Thoracic aorta (tissue), 2 donors: ENCODE measurements at regions not wholly inside any gene's neighbourhood (a gene's known extent, or its start where the extent isn't known, plus 50 kb on each side); places are given as distances from the start of the nearest gene placed in this dataset.

Experiments used
- ATAC-seq: fragments of 150-250 bp; one replicate; pipeline ENCODE4 v1.8.0; 2017; ENCODE audit warnings: low read depth; ENCODE audit not compliant: insufficient number of reproducible peaks, low FRiP score
- DNase-seq: peaks from one replicate; pipeline ENCODE4 v3.0.0-alpha.2; 2020; ENCODE audit warnings: low spot score
- H3K27ac ChIP-seq, 2 donors: fragments of 200-600 bp; sonication (generic); 1 replicate in 1 of 2; 2 replicates in 1 of 2; pipeline ENCODE4 v1.5.1; 2016; ENCODE audit warnings: mild to moderate bottlenecking in 2 of 2, moderate library complexity in 2 of 2
- H3K27me3 ChIP-seq: fragments of 200-600 bp; sonication (generic); replicated peaks from 2 replicates; pipeline ENCODE4 v1.6.0; 2016; ENCODE audit warnings: mild to moderate bottlenecking; ENCODE audit not compliant: insufficient read depth
- H3K36me3 ChIP-seq: fragments of 200-600 bp; sonication (generic); one replicate; pipeline ENCODE4 v1.5.1; 2016
- H3K4me1 ChIP-seq, 2 donors: fragments of 200-600 bp; sonication (generic); 1 replicate in 1 of 2; 2 replicates in 1 of 2; pipeline versions ENCODE4 v1.5.1 to v1.6.0; 2016; ENCODE audit warnings: low read depth in 2 of 2, mild to moderate bottlenecking in 1 of 2; ENCODE audit not compliant: control insufficient read depth in 1 of 2
- H3K4me3 ChIP-seq: fragments of 200-600 bp; sonication (generic); 2 replicates; pipeline ENCODE4 v1.5.1; 2016; ENCODE audit warnings: mild to moderate bottlenecking
- H3K9me3 ChIP-seq: fragments of 200-600 bp; sonication (generic); 2 replicates; pipeline ENCODE4 v1.5.1; 2016
- CTCF ChIP-seq: fragments of 200-600 bp; sonication (generic); IDR thresholded peaks from one replicate; pipeline ENCODE4 v1.5.1; 2019; ENCODE audit warnings: antibody characterized with exemption

- Histone ChIP-seq H3K27me3 (no peaks in the 10 kb centered on the region), H3K27ac (no peak overlapping the region), H3K4me3 (no peak overlapping the region), H3K4me1 (peaks cover 0 to 21% of the 10 kb centered on the region in 2 donors), H3K36me3 (no peaks in the 10 kb centered on the region), H3K9me3 (no peaks in the 10 kb centered on the region)
- ATAC-seq (no peak), DNase-seq (no peak)
- no peak for TF ChIP-seq CTCF
Observed at GRCh38 chr10:86597306-86597705, 57.0 kb upstream of the OPN4 start.

DNA sequence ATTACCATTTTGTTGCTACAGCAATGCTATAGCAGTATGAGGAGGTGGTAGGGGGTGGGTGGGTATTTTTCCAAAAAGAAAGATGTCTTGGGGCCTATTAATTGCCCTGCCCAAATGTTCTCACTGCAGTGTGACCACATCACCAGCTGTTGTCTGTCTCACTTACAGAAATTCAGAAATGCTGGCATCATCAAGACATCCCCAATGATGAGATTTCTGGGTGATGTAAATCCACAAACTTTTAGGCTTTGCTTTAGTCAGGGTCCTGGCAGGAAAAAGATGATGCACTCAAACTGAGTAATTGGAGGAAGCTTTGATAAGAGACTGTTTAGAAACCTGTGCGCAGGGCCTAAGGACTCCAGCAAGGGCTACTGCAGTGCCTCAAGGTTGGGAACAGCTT is 56.2 kb upstream of the OPN4 start:
- Histone ChIP-seq H3K4me1 (peaks cover 0 to 21% of the 10 kb centered on the region in 2 donors), H3K4me3 (no peak overlapping the region), H3K27me3 (no peaks in the 10 kb centered on the region), H3K9me3 (no peaks in the 10 kb centered on the region), H3K27ac (no peak overlapping the region), H3K36me3 (no peaks in the 10 kb centered on the region)
- no peak for ATAC-seq
- DNase-seq: no peak
- no peak for TF ChIP-seq CTCF

DNA sequence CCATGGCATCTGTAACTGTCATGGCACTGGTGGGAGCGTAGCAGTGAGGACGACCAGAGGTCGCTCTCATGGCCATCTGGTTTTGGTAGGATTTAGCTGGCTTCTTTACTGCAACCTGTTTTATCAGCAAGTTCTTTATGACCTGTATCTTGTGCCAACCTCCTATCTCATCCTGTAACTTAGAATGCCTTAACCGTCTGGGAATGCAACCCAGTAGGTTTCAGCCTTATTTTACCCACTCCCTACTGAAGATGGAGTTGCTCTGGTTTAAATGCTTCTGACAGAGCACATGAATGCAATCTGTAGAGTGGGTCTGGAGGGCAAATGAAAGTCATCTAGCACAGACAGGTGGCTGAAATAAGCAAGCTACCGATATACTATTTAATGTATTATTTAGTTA is 55.3 kb upstream of the OPN4 start:
- TF ChIP-seq CTCF: no peak
- Histone ChIP-seq H3K4me1 (peaks cover 0 to 21% of the 10 kb centered on the region in 2 donors), H3K27ac (no peak overlapping the region), H3K36me3 (no peaks in the 10 kb centered on the region), H3K4me3 (no peak overlapping the region), H3K9me3 (no peaks in the 10 kb centered on the region), H3K27me3 (no peaks in the 10 kb centered on the region)
- ATAC-seq: no peak
- no peak for DNase-seq

- no peaks in the 10 kb centered on the region for H3K36me3 ChIP-seq
- no peaks in the 10 kb centered on the region for H3K27me3 ChIP-seq
- no peak overlapping the region for H3K27ac ChIP-seq
- no peaks in the 10 kb centered on the region for H3K9me3 ChIP-seq
- peaks cover 0 to 21% of the 10 kb centered on the region in 2 donors for H3K4me1 ChIP-seq
- no peak for TF ChIP-seq CTCF
- no peak for DNase-seq
- ATAC-seq: no peak
- no peak overlapping the region for H3K4me3 ChIP-seq
Observed at GRCh38 chr10:86599729-86600128, 54.6 kb upstream of the OPN4 start.

DNA sequence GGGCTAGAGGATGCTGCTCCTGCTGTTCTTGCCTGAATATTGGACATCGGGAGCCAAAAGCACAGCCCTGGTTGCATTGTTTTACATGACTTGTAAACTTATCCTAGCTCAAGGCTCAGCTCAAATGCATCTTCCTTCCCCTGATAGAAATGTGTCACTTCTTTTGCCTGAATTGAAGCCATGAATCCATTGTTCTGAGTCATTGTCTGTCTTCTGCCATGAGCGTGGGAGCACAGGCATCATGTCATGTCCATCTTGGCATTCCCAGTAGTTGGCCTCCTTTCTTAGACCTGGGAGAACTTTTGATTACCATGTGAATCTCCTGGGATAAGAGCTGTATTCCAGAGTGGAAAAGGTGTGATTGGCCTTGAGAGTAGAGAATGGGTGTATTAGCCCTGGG is 54.1 kb upstream of the OPN4 start:
- no peak overlapping the region for H3K27ac ChIP-seq
- DNase-seq: no peak
- H3K27me3 ChIP-seq: no peaks in the 10 kb centered on the region
- H3K4me3 ChIP-seq: no peak overlapping the region
- no peaks in the 10 kb centered on the region for H3K36me3 ChIP-seq
- TF ChIP-seq CTCF: no peak
- H3K4me1 ChIP-seq: peaks cover 0 to 21% of the 10 kb centered on the region in 2 donors
- no peaks in the 10 kb centered on the region for H3K9me3 ChIP-seq
- no peak for ATAC-seq
